Dendritic cell treated with granulocyte-macrophage colony-stimulating factor and Interleukin-4, amounts not matched to agents 40 ng/mL and 50 ng/mL, for 4 days (primary cell): ENCODE measurements at regions not wholly inside any gene's neighbourhood (a gene's known extent, or its start where the extent isn't known, plus 50 kb on each side); places are given as distances from the start of the nearest gene placed in this dataset.
"Not testable (repeated sequence)": the region's sequence is repeated elsewhere in the genome, so short reads cannot be mapped to it uniquely, and the experiment has no call there.

Source experiments
- H3K27ac Mint-ChIP-seq: one replicate; pipeline ENCODE4 v1.8.0; 2022; ENCODE audit warnings: mild to moderate bottlenecking, mixed read lengths
- H3K27me3 Mint-ChIP-seq: one replicate; pipeline ENCODE4 v1.8.0; 2022; ENCODE audit warnings: mild to moderate bottlenecking, mixed read lengths
- H3K36me3 Mint-ChIP-seq: one replicate; pipeline ENCODE4 v1.8.0; 2022; ENCODE audit warnings: low read depth, mixed read lengths
- H3K4me1 Mint-ChIP-seq: one replicate; pipeline ENCODE4 v1.8.0; 2022; ENCODE audit warnings: low read depth, mixed read lengths
- H3K4me3 Mint-ChIP-seq: one replicate; pipeline ENCODE4 v1.8.0; 2022; ENCODE audit warnings: mild to moderate bottlenecking, moderate library complexity, mixed read lengths
- H3K9me3 Mint-ChIP-seq: one replicate; pipeline ENCODE4 v1.8.0; 2022; ENCODE audit warnings: mixed read lengths
- intact Hi-C: fragments of 100-400 bp; cut with micrococcal nuclease; formaldehyde crosslinking; loops from one replicate; pipeline ENCODE4 v1.15.0; 2022

GRCh38 chr6:157727629-157728182, 95.3 kb upstream of the SNX9 start:
- no peak overlapping the region for H3K27ac Mint-ChIP-seq
- H3K27me3 Mint-ChIP-seq: peaks cover 4% of the 10 kb centered on the region
- peaks cover 18% of the 10 kb centered on the region for H3K9me3 Mint-ChIP-seq
- no peaks in the 10 kb centered on the region for H3K36me3 Mint-ChIP-seq
- no peaks in the 10 kb centered on the region for H3K4me1 Mint-ChIP-seq
- intact Hi-C loops: no loop called here
- no peak overlapping the region for H3K4me3 Mint-ChIP-seq

DNA sequence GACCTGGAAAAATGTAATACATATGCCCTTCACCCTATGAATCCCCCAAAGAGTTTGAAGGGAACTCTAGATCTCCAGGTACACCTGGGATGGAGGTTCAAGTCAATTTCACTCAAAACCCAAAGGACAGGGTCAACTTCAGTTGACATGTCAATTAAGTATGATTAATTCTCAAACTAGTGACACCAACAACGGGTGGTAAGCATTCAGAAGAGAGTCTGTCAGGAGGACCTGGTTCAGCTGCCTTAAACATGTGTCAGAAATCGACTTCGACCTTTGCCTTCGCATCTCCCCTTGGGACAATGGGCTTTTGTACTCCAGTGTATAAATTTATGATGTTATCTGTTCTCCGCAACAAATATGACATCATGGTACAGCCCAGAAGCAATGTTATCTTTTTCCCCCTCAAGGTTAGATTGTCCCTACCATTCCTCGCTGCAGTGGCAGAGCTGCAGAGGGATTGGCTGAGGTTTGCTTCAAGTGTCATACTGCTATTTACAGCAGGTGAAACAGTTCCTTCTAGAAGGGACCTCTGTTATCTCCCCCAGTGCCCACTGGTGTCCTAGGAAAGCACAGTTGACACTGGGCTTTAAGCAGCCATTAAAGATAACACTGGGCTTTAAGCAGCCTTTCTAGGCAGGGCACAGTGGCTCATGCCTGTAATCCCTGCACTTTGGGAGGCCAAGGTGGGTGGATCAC, 94.7 kb upstream of the SNX9 start:
- intact Hi-C loops: no loop called here
- Mint-ChIP-seq H3K4me1 (no peaks in the 10 kb centered on the region), H3K27ac (no peak overlapping the region), H3K36me3 (no peaks in the 10 kb centered on the region), H3K4me3 (no peak overlapping the region), H3K27me3 (peaks cover 4% of the 10 kb centered on the region), H3K9me3 (peaks cover 18% of the 10 kb centered on the region)

GRCh38 chr6:157731221-157731620, 91.8 kb upstream of the SNX9 start:
- intact Hi-C loops: no loop called here
- Mint-ChIP-seq H3K4me3 (no peak overlapping the region), H3K27ac (no peak overlapping the region), H3K27me3 (peaks cover 1% of the 10 kb centered on the region), H3K9me3 (peaks cover under 1% of the 10 kb centered on the region), H3K36me3 (no peaks in the 10 kb centered on the region), H3K4me1 (no peaks in the 10 kb centered on the region)

DNA sequence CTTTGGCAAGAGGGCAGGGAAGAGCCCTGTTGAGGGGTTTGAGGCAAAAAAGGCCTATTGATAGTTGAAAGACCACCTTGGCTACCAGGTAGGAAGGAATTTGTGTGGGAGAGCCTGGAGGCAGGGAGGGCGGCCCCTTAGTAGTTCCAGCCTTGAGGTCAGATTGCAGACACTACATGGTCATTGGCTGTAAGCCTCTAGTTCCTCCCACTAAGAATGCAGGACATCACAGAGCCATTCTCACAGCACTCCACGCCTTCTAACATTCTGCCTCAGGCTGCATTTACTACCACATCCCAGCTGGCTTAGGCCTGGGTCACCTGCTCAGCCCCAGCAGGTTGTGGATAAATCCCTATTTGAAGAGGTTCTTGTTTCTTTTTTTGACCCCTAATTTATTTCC, 91.0 kb upstream of the SNX9 start:
- Mint-ChIP-seq H3K4me3 (no peak overlapping the region), H3K27ac (no peak overlapping the region), H3K4me1 (no peaks in the 10 kb centered on the region), H3K9me3 (peaks cover under 1% of the 10 kb centered on the region), H3K36me3 (no peaks in the 10 kb centered on the region), H3K27me3 (peaks cover 3% of the 10 kb centered on the region)
- intact Hi-C loops: no loop called here

DNA sequence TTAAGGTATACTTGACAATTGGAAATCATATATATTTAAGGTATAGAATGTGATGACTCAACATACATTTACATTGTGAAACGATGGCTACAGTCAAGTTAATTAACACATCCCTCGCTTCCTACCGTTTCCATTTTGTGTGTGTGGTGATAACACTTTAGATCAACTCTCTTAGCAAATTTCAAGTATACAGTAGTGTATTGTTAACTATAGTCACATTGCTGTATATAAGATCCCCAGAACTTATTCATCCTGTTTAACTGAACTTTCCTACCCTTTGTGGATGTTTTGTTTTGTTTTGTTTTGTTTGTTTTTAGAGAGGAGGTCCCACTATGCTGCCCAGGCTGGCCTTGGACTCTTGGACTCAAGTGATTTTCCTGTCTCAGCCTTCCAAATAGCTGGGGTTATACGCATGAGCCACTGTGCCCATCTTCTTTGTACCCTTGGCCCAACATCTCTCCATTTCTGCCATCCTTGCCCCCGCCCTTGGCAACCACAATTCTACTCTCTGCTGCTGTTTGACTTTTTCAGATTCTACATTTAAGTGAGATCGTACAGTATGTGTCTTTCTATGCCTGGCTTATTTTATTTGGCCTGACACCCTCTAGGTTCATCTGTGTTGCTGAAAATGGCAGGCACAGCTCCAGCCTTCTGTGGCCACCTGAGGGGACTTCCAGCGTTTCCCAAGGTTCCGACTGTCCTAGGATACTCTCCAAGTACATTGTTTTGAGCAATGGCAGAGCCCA, 90.5 kb upstream of the SNX9 start:
- H3K9me3 Mint-ChIP-seq: peaks cover 6% of the 10 kb centered on the region
- H3K4me1 Mint-ChIP-seq: no peaks in the 10 kb centered on the region
- H3K4me3 Mint-ChIP-seq: no peak overlapping the region
- intact Hi-C loops: no loop called here
- H3K27ac Mint-ChIP-seq: no peak overlapping the region
- H3K27me3 Mint-ChIP-seq: peaks cover 5% of the 10 kb centered on the region
- no peaks in the 10 kb centered on the region for H3K36me3 Mint-ChIP-seq

GRCh38 chr6:157736555-157736954, 86.5 kb upstream of the SNX9 start:
- H3K4me3 Mint-ChIP-seq, H3K27ac Mint-ChIP-seq, H3K36me3 Mint-ChIP-seq, intact Hi-C loops, H3K4me1 Mint-ChIP-seq, H3K27me3 Mint-ChIP-seq: not testable (repeated sequence)
- H3K9me3 Mint-ChIP-seq: peaks cover 20% of the 10 kb centered on the region

DNA sequence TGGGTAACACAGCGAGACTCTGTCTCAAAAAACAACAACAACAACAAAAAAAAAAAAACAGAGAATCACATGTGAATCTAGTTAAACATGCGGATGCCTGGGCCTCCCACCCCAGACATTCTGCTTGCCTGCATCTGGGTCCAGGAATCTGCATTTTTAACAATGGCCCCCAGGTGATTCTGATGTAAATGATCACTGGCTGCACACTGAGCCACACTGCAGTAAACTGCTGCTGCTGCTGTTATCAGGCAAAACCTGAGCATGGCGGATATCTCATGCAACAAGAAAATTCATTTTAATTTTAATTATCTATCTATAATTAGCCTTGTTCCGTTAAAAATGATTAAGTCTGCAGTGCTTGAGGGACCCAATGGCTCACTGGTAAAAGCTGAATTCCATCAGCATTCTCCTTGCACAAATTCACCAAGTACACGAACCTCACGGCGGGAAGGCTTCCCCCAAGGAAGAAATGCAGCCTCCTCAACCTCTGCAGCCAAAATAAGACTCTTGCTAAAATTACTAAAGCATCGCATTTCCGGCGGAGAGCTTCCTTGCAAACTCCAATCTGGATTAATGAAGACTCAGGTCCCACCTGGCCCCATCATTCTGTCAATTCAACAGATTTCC, 81.6 kb upstream of the SNX9 start:
- no peak overlapping the region for H3K27ac Mint-ChIP-seq
- no peaks in the 10 kb centered on the region for H3K36me3 Mint-ChIP-seq
- no peaks in the 10 kb centered on the region for H3K4me1 Mint-ChIP-seq
- peaks cover 13% of the 10 kb centered on the region for H3K27me3 Mint-ChIP-seq
- no peak overlapping the region for H3K4me3 Mint-ChIP-seq
- intact Hi-C loops: no loop called here
- H3K9me3 Mint-ChIP-seq: peaks cover 20% of the 10 kb centered on the region

DNA sequence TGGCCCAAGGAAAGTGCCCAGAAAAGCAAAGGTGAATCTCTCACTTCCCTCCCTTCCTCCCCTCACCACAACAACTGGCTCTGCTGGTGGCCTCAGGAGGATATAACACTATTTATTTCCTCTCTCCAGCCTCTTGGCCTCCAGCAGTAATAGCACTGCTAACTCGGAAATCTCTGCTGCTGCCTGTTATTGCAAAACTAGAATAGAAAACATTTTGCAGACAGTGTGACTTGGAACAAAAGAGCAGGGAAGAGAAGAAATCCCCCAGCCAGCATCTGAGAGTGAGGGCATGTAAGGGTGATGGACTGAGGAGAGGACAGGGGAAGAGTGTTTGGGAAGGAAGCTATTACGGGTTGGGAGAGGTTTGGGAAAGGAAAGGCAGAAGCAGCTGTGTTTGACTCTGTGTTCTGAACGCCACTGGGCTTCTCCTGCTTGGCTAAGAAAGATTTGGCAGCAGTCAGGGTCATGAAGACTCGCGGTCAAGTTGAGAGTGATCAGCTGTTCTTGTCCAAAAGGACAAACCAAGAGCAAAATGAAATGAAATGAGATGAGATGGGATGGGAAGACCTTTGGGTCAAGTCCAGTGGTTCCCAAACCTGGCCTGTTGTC, 81.0 kb upstream of the SNX9 start:
- no peak overlapping the region for H3K4me3 Mint-ChIP-seq

GRCh38 chr6:157744102-157744601, 78.9 kb upstream of the SNX9 start:
- H3K9me3 Mint-ChIP-seq: no peaks in the 10 kb centered on the region
- no peak overlapping the region for H3K4me3 Mint-ChIP-seq
- intact Hi-C loops: no loop called here
- peaks cover 9% of the 10 kb centered on the region for H3K27me3 Mint-ChIP-seq
- no peak overlapping the region for H3K27ac Mint-ChIP-seq
- H3K36me3 Mint-ChIP-seq: no peaks in the 10 kb centered on the region
- H3K4me1 Mint-ChIP-seq: no peaks in the 10 kb centered on the region

More for the DNA sequence above, 81.0 kb upstream of the SNX9 start:
- Mint-ChIP-seq H3K27ac (no peak overlapping the region), H3K36me3 (no peaks in the 10 kb centered on the region), H3K4me1 (no peaks in the 10 kb centered on the region), H3K27me3 (peaks cover 16% of the 10 kb centered on the region), H3K9me3 (peaks cover 19% of the 10 kb centered on the region)
- intact Hi-C loops: no loop called here

GRCh38 chr6:157746897-157747296, 76.1 kb upstream of the SNX9 start:
- Mint-ChIP-seq H3K36me3 (no peaks in the 10 kb centered on the region), H3K4me1 (no peaks in the 10 kb centered on the region), H3K4me3 (no peak overlapping the region), H3K27ac (no peak overlapping the region), H3K27me3 (peaks cover 11% of the 10 kb centered on the region), H3K9me3 (peaks cover 18% of the 10 kb centered on the region)
- intact Hi-C loops: no loop called here

DNA sequence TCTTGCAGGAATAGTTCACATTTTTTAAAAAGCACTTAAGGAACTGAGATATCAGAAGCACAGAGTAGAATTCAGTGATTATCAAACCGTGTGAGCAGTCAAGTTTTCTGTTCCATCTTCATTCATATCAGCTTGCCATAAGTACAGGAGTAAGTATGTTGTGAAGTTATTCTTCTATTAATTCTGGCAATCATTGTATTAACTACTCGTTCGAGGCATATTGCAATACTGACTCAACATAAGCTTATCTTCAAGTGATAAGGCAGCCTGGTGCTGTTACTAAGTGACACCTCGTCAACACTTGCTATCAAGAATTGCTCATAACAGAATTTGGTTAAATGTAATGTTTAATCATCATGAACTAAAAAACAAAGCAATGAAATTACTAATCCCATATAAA, 75.7 kb upstream of the SNX9 start:
- peaks cover 8% of the 10 kb centered on the region for H3K27me3 Mint-ChIP-seq
- H3K9me3 Mint-ChIP-seq: peaks cover 23% of the 10 kb centered on the region
- H3K36me3 Mint-ChIP-seq: no peaks in the 10 kb centered on the region
- intact Hi-C loops: no loop called here
- no peak overlapping the region for H3K4me3 Mint-ChIP-seq
- H3K4me1 Mint-ChIP-seq: no peaks in the 10 kb centered on the region
- H3K27ac Mint-ChIP-seq: no peak overlapping the region

DNA sequence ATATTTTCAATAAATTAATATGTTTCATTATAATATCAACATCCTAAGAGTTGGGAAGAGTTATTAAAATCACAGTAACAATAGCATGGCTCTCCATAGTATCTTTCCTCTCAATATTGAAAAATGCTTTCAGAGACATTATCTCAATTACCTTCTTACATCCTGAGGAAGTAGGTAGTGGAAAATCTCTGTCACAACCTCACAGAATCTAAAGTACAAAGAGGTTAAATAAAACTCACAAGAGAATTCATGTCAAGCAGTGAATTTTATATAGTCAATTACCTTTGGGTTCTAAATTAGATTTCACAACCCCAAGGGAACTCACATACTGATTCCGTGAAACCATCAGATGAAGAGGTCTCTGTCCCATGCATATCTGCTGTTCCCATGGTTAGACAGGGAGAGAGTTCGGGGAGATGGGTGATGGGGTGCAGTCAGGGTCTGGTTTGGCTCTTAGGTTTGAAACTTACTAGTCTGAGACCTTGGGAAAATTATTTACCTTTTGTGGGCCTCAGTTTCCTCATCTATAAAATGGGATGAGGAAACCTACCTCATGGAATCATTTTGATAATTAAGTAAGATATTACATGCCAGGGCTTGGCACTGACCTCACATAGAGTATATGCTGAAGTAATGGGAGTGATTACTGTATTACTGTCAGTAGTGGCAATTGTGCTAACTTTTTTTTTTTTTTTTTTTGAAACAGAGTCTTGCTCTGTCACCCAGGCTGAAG, 74.0 kb upstream of the SNX9 start:
- H3K4me3 Mint-ChIP-seq: no peak overlapping the region
- peaks cover 8% of the 10 kb centered on the region for H3K27me3 Mint-ChIP-seq

GRCh38 chr6:157750973-157751372, 72.1 kb upstream of the SNX9 start:
- Mint-ChIP-seq H3K27me3 (peaks cover 20% of the 10 kb centered on the region), H3K9me3 (peaks cover 43% of the 10 kb centered on the region)
- H3K27ac Mint-ChIP-seq, H3K4me1 Mint-ChIP-seq, H3K36me3 Mint-ChIP-seq, intact Hi-C loops, H3K4me3 Mint-ChIP-seq: not testable (repeated sequence)

More for the DNA sequence above, 74.0 kb upstream of the SNX9 start:
- no peaks in the 10 kb centered on the region for H3K36me3 Mint-ChIP-seq
- H3K27ac Mint-ChIP-seq: no peak overlapping the region
- H3K9me3 Mint-ChIP-seq: peaks cover 31% of the 10 kb centered on the region
- no peaks in the 10 kb centered on the region for H3K4me1 Mint-ChIP-seq
- intact Hi-C loops: no loop called here
